ENCODE measurements at regions not wholly inside any gene's neighbourhood (a gene's known extent, or its start where the extent isn't known, plus 50 kb on each side); places are given as distances from the start of the nearest gene placed in this dataset.

- H3K4me3 ChIP-seq (ENCODE audit: insufficient read depth, low read depth, low read length) = no peak overlapping the region
- no peak overlapping the region for H3K27ac ChIP-seq (ENCODE audit: insufficient read depth, low read depth, low read length, poor library complexity, severe bottlenecking)
- H3K9me3 ChIP-seq (ENCODE audit: control insufficient read depth, low read length) = no peaks in the 10 kb centered on the region
- no peaks in the 10 kb centered on the region for H3K27me3 ChIP-seq (ENCODE audit: control insufficient read depth, insufficient read depth, low read length, poor library complexity, severe bottlenecking)
- H3K4me1 ChIP-seq (ENCODE audit: control insufficient read depth, insufficient read depth, low read length) = peaks cover 7% of the 10 kb centered on the region
- H3K36me3 ChIP-seq (ENCODE audit: control insufficient read depth, insufficient read depth, low read length) = no peaks in the 10 kb centered on the region
- WGBS, 2 experiments = 90 to 100% methylated on average over 1 of the region's 1 CpG
Observed at GRCh38 chr7:84249656-84250055, 55.1 kb upstream of the SEMA3A start.

GRCh38 chr7:84248843-84249242 lies 54.3 kb upstream of the SEMA3A start:
- H3K27me3 ChIP-seq (ENCODE audit: control insufficient read depth, insufficient read depth, low read length, poor library complexity, severe bottlenecking) = no peaks in the 10 kb centered on the region
- WGBS, 2 experiments = 88 to 92% methylated on average over 2 of the region's 3 CpGs

GRCh38 chr7:84248267-84248666 lies 53.7 kb upstream of the SEMA3A start:
- Histone ChIP-seq H3K27me3 (ENCODE audit: control insufficient read depth, insufficient read depth, low read length, poor library complexity, severe bottlenecking) (no peaks in the 10 kb centered on the region), H3K4me1 (ENCODE audit: control insufficient read depth, insufficient read depth, low read length) (peaks cover 7% of the 10 kb centered on the region), H3K27ac (ENCODE audit: insufficient read depth, low read depth, low read length, poor library complexity, severe bottlenecking) (no peak overlapping the region), H3K9me3 (ENCODE audit: control insufficient read depth, low read length) (no peaks in the 10 kb centered on the region), H3K36me3 (ENCODE audit: control insufficient read depth, insufficient read depth, low read length) (no peaks in the 10 kb centered on the region), H3K4me3 (ENCODE audit: insufficient read depth, low read depth, low read length) (no peak overlapping the region)
- WGBS, 2 experiments = 92 to 100% methylated on average over 1 of the region's 3 CpGs

More at GRCh38 chr7:84248843-84249242, 54.3 kb upstream of the SEMA3A start:
- Histone ChIP-seq H3K27ac (ENCODE audit: insufficient read depth, low read depth, low read length, poor library complexity, severe bottlenecking) (no peak overlapping the region), H3K4me3 (ENCODE audit: insufficient read depth, low read depth, low read length) (no peak overlapping the region), H3K9me3 (ENCODE audit: control insufficient read depth, low read length) (no peaks in the 10 kb centered on the region), H3K36me3 (ENCODE audit: control insufficient read depth, insufficient read depth, low read length) (no peaks in the 10 kb centered on the region), H3K4me1 (ENCODE audit: control insufficient read depth, insufficient read depth, low read length) (peaks cover 7% of the 10 kb centered on the region)

GRCh38 chr7:84247591-84247990 lies 53.0 kb upstream of the SEMA3A start:
- H3K27me3 ChIP-seq (ENCODE audit: control insufficient read depth, insufficient read depth, low read length, poor library complexity, severe bottlenecking) = no peaks in the 10 kb centered on the region
- peaks cover 7% of the 10 kb centered on the region for H3K4me1 ChIP-seq (ENCODE audit: control insufficient read depth, insufficient read depth, low read length)
- no peak overlapping the region for H3K4me3 ChIP-seq (ENCODE audit: insufficient read depth, low read depth, low read length)
- no peak overlapping the region for H3K27ac ChIP-seq (ENCODE audit: insufficient read depth, low read depth, low read length, poor library complexity, severe bottlenecking)
- no CpG with 5 or more reads among the region's 1 CpG for WGBS, 2 experiments
- H3K36me3 ChIP-seq (ENCODE audit: control insufficient read depth, insufficient read depth, low read length) = no peaks in the 10 kb centered on the region
- H3K9me3 ChIP-seq (ENCODE audit: control insufficient read depth, low read length) = no peaks in the 10 kb centered on the region

- 77 to 83% methylated on average over 5 of the region's 5 CpGs for WGBS, 2 experiments
- Histone ChIP-seq H3K36me3 (ENCODE audit: control insufficient read depth, insufficient read depth, low read length) (no peaks in the 10 kb centered on the region), H3K27ac (ENCODE audit: insufficient read depth, low read depth, low read length, poor library complexity, severe bottlenecking) (no peak overlapping the region), H3K27me3 (ENCODE audit: control insufficient read depth, insufficient read depth, low read length, poor library complexity, severe bottlenecking) (no peaks in the 10 kb centered on the region), H3K4me1 (ENCODE audit: control insufficient read depth, insufficient read depth, low read length) (no peaks in the 10 kb centered on the region), H3K4me3 (ENCODE audit: insufficient read depth, low read depth, low read length) (no peak overlapping the region), H3K9me3 (ENCODE audit: control insufficient read depth, low read length) (no peaks in the 10 kb centered on the region)
Observed at GRCh38 chr7:84245835-84246234, 51.2 kb upstream of the SEMA3A start.
